SH-SY5Y (cell line): ENCODE measurements at regions not wholly inside any gene's neighbourhood (a gene's known extent, or its start where the extent isn't known, plus 50 kb on each side); places are given as distances from the start of the nearest gene placed in this dataset.

Experiments used
- GATA2 ChIP-seq: IDR thresholded peaks from 2 replicates; pipeline ENCODE4 v1.6.1; 2011; ENCODE audit warnings: mild to moderate bottlenecking, low read depth, low read length
- GATA3 ChIP-seq: IDR thresholded peaks from 2 replicates; pipeline ENCODE4 v1.6.1; 2011; ENCODE audit warnings: low read depth, mild to moderate bottlenecking, low read length, moderate library complexity

DNA sequence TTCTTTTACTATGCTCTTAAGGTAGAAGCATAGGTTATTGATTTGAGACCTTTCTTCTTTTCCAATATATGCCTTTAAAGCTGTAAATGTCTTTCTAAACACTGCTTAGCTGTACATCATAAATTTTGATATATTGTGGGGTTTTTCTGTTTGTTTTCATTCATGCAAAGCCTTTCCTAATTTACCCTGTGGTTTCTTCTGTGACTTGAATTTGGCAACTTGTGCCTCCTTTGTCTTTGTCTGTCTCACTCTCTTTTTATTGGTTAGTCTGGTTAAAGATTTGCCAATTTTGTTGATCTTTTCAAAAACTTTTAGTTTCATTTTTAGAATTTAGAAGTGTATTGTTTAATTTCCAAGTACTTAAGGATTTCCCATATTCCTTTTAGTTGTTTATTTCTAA, 343.1 kb downstream of the OXSM start:
- TF ChIP-seq GATA2 (no peak), GATA3 (no peak)
